ENCODE measurements at regions not wholly inside any gene's neighbourhood (a gene's known extent, or its start where the extent isn't known, plus 50 kb on each side); places are given as distances from the start of the nearest gene placed in this dataset.

DNA sequence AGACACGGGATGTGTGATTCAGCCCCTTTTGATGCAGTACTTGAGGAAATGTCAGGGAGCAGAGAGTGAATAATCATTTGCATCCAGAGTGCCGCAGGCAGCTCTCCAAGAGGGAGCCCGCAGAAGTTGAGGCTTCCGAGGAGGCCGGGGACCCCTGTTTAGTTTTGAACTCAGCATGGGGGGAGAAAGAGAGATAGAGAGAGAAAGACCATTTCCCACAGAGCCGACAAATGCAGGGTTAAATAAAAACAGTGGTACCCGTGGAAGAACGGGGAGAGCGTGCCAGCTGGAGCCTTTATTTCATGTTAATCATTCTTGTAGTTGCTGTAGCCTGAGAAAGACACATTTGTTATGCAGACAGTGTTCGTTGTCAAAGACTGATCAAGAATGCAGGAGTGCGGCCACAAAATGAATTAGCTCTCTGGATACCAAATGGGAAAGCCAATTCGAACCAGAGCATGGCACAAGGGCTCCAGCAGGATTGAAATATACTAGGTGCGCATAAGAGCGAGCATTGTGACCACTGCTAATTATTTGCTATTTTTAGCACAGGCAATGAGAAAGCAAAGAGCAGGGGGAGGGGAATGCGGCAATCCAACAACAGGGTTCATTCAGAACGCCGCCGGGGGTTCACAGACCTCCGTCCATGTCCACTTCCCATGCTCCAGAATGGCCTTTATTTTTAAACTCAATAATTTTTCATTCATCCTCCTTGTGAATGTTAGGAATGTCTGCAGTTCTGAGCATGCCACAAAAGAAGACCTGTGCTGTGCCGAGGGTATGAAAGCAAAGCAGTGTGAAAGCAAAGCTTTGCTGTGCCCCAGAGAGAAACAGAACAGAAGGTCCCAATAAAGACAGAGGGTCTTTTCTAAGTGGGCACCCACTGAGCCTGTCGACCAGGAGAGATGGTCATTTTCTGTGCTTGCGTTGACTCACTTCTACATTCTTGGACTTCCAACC, 243.9 kb upstream of the VCX3A start:
- DNase-seq, result peak in 10 of 14 donors; percentile 0 to 60 (median 28)

DNA sequence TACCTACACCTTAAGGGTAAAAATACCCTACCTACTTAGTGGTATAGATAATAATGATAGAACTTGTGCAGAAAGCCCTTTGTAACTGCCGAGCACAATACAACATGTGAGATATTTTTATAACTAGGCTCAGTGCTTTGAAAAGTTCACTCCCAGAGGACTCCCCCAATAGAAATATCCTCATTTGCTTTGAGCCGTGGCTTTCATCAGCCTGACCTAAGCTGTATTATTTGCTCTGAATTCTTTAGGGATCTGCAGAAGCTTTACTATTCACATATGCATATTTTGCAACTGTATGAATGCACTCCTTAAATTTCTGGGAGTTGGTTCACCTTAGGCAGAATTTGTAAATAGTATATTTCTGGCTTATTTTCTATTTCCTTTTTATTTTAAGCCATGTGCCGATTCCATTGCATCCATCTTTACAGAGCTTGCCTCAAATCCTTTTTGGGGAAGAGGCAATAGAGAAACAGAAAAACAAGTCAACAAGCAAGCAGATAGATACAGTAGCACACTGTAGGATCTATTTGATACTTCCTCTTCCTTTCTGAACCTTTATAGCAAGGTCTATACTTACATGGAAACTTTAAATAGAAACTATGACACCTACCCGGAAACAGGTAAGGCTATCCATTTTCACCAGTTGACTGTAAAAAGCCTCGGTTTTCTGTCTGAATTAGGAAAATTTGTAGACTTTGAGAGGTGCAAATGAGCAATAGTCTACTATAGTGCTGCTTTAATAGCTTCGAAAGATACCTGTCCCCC, 242.5 kb upstream of the VCX3A start:
- no peak for DNase-seq

DNA sequence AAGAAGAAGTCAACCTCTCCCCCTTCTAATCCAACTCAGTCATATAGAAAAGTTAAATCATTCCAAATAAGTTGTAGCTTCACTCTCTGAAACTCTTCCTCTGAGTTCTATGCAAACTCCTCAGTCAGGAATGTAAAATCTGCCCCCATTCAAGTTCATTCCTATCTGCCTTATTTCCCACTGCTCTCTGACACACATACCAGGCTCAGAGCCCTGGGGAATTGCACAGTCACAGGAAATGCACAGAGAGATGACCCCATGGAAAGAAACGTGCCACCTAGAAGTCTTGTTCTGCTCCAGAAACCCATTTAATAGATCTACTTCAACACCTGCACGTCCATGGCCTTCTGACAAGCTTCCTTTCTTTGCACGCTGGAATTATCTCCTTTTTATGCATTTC, 236.0 kb upstream of the VCX3A start:
- no peak for DNase-seq

DNA sequence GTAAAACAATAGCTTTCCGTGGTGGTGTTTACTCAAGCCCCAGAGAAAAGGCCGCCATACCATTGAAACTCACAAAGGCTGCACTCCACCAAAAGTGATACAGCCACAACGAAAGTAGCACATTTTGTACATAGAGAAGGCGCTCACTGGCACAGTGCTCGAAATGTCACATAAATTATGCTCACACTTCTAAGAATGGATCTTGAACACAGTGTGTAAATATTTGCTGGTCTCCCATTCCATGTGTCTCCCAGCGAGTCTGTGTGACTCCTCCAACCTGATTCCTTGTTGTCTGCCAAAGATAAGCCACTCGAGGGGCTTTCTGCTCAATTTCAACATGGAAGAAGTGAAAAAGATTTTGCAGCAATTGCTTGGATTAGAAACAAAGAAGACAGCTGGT, 234.0 kb upstream of the VCX3A start:
- DNase-seq, result no peak

DNA sequence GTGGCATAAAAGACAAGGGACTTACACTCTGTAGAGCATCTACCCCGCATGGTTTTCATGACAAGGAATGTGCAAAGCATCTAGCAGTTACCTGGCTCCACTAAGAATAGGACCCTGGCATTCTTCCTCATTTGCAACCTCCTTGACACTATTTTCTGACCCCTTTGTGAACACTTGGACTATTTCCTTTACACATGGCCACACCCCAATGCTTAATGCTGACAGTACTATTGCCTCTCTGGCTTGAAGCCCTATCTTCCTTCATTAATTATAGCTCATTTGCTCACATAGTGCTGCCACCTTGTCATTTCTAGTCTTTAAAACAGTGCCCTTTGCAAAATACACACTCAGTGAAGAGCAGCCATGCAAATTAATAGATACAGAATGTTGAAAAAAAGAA, 226.3 kb upstream of the VCX3A start:
- no peak for DNase-seq

DNA sequence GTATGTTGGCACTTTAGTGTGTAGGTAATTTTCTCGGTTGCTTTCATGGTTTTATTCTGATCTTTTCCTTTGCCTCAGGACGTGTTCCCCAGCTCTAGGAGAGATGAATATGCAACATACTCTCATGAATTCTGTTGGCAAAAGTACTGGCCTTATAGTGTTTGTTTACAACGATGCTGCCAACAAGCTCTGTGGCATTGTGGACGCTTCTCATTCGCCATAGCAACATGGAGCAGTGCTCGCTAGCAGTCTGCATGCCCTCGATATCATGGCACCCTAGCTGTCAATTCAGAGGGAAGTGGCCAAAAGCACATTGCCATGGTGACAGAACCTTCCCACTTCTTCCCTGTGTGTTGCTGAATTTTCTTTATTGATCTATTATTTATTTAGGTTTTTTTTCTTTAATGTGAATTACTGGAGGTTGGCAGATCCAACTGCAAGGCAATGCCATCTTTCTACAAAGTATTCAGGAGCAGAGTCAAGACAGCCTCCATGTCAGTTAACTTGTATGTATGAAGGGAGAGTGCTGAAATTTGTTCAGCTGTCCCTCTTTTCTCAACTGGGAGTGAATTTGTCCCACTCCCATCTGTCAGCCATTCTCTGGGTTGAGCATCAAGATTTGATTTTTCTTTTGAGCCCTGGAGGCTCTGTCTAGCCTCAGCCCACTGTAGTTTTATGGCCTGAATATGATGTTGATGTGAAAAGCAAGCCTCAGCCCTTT, 224.9 kb upstream of the VCX3A start:
- no peak for DNase-seq

DNA sequence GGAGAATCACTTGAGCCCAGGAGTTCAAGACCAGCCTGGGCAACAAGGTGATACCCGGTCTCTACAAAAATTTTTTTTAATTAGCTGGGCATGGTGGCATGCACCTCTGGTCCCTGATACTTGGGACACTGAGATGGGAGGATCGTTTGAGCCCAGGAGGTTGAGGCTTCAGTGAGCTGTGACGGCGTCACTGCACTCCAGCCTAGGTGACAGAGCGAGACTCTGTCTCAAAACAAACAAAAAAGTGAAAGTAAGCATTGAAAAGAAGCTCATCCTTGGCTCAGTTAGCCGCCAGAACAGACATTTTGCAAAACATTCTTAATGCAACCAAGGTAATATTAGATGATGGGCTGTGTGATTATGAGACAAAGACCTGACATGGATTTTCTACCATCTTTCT, 223.3 kb upstream of the VCX3A start:
- no peak for DNase-seq

DNA sequence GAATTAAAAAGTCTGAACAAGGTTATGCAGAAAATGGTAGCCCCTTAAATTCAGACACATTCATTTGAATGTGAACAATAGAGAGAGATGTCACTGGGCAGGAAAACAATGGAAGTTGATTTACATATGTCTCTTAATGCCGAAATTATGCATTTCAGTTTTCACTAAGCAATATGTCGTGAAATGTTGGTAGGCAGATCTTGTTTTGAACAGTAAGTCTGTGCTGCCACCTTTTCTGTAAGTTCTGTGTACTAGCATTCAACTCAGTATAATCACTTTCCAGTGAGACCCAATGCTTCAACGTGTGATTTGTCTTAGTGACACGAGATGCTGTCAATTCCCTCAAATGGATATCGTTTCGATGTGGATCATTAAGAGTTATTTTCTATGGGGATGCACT, 222.7 kb upstream of the VCX3A start:
- DNase-seq, result no peak

DNA sequence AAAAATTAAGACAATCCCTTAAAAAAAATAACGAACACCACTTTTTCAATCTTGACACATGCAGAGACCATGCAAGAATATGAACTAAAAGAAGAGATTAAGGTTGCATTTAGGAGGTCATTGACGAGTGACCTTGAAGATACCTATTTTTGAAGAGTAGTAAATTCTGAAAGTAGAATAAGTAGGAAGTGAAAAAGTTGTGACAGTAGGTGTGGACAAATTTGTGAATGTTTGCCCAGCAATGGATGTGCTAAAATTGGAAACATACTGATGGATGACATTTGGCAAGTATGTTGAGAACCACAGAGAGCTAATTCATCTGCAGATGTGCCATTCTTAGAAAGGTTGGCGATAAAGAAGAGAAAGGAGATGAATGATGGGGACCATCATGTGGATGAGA, 213.7 kb upstream of the VCX3A start:
- DNase-seq, result no peak

DNA sequence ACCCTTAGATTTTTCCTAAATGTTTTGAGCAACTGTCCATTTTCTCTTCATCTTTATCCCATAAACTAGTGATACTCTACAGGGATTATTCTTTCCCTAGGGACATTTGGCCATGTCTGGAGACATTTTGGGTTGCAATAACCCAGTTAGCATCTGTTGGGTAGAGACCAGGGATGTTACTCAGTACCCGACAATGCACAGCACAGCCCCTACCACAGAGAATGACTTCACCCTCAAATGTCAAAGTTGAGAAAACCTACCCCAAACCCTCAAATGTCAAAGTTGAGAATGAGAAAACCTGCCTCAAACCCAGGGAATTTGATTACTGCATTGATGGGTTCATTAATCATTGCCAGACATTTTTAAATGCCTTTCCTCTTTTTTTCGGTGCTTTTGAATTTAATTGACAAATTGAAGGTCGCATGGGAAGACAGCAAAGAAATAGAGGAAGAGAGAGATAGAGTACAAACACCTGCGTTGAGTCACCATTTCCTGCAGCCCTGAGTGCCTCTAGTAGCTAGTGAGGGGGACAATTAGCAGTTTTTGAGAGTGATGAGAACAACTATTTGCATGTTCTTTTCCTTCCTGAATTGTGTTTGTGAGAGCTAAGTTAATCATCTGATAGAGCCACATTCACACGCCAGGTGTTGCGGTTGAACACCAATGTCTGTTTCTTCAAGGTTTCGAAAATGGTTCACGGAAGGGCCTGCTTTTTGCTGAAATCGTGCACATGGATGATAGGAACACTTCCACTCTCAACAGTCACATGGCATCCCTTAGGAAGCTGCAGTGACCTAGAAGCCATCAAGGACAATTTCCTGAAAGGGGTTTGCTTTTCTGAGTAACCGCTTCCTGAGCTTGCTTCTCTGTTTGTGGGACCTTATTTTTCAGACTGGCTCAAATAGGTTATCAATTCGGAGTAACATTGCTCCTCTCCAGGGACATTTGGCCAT, 203.9 kb upstream of the VCX3A start:
- no peak for DNase-seq

DNA sequence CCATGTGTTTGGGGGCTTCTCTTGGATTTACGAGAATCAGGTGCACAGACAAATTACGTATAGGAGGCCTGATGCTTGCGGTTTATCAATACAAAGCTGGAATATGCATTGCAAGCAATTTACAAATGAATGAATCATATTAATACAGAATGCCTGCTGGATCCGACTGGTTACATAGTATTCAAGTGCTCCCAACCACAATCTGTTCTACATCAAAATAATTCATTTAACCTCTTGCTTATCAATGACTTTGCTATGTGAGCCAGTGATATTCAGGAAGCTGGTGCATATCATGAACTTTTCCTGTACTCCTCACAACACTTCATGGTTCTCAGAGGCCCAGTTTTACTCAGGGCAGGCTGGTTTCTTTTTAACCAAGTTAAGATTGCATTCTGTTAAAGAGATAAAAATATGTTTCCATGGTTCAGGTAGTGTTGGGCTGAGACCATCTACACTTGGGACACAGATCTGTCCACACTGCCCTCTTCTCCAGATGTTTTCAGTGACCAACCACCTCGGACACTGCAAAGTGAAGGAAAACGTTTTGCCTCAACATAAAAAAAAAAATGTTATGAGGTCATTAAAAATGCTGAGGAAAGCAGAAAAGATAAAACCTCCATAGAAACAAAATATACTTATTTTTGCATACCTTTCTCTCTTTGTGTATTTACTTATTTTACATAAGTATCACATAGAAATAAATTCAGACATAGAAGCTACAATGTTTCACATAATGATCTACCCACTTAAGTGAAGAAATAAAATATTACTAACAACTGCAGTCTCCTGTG, 200.1 kb upstream of the VCX3A start:
- DNase-seq, result no peak

DNA sequence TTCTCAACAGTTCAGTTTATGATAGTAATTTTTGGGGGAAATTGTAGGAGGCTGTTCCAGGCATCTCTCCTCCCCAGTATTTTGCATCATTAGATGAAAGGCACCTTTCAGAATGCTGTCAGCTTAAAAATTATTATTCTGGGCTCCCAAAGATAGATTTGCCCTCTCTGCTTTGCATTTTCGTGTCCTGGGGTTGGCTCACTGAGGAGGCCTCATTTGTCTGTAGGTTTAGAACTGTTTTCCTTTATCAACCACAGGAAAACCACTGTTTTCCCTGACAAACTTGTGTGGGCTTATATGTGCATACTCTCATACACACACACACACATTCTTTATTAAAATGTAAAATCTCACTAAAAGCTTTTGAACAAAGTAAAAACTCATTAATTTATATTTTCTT, 197.2 kb upstream of the VCX3A start:
- no peak for DNase-seq

DNA sequence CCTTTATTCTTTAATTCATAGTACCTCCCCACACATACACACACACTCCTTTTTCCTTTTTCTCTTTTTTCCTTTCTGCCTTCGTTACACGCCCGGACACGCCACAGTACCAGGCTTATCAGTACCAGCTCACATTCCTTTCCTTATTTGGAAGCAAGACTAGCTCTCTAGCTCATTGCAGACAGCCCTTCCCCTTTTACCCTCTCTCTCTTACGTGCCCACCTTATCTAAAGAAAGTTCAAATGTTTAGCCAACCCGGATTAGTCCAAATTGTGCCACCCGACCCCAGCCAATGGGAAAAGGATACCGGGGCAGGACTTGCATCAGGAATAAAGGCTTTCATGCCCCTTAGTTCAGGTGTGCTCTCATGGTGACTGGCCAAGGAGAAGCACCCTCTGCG, 194.7 kb upstream of the VCX3A start:
- no peak for DNase-seq

DNA sequence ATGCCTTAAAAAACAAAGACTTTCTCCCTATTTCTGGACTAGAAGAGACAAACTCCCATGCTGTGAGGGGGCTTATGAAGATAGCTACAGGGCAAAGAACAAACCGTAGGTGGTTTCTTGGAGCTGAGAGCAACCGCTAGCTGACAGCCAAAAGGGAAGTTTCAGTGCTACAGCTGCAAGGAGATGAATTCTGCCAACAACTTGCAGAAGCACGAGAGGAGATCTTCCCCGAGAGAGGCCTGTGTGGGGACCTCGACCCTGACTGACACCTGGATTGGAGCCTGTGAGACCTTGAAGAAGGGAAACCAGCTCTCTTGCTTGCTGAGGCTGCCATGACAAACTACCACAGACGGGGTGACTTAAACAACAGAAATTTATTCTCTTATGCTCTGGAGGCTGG, 183.8 kb upstream of the VCX3A start:
- DNase-seq, result no peak

DNA sequence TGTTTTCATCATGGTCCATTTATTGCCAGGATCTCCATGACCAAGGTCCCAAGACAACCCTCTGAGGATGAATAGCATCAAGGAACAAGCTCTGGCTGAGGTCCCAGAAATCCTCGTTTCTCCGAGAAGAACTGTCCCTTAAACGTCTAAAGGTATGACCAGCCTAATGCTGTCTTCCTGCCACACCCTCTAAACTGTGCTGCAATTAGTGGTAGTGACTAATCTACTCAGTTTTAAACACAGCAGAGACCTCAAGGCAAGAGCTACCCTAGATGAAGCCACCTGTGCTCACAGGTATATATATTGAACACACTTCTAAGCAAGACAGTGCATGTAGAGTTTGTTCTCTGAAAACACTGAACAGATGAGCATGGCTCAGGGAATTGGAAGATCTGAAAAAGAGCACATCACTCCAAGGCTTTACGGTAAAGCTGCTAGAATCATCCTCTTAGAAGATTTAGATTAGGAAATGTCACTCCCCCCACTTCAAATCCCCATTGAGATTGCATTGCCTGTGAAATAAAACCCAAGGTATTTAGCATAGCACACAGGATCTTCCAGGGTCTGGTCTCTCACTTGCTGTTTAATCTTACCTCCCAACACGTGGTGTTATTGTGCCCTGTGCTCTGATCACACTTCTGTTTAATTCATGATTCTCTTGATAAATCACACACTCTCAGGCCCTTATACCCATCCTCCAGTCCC, 173.9 kb upstream of the VCX3A start:
- DNase-seq, result no peak

DNA sequence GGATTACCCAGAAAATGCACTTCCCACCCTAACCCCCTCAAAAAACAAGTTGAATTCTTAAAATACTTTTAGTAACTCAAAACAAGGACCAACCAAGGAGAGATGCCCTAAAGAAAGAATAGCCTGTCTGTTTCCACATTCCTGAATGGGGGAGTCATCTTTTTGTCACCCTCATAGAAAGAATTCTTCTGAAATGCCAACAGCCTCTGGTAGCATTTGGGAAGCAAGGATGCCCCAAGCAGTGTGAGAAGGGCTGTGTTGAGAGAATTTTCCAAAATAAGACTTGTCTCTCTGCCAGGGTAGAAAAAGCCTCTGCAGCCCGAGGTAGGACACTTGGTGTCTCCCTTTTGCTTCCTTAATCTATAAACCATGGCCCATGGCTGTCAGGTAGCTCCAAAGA, 173.1 kb upstream of the VCX3A start:
- no peak for DNase-seq

DNA sequence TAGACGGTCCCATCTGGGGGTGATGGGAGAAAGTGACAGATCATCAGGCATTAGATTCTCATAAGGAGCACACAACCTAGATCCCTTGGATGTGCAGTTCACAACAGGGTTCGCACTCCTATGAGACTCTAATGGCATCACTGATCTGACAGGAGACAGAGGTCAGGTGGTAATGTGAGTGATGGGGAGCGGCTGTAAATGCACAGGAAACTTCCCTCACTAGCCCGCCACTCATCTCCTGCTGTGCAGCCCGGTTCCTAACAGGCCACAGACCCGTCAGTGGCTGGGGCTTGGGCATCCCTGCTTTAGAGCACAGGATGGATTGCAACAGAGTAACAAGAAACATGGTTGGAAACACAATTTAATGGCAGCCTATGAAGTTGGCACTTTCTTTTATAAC, 172.6 kb upstream of the VCX3A start:
- DNase-seq, result no peak

DNA sequence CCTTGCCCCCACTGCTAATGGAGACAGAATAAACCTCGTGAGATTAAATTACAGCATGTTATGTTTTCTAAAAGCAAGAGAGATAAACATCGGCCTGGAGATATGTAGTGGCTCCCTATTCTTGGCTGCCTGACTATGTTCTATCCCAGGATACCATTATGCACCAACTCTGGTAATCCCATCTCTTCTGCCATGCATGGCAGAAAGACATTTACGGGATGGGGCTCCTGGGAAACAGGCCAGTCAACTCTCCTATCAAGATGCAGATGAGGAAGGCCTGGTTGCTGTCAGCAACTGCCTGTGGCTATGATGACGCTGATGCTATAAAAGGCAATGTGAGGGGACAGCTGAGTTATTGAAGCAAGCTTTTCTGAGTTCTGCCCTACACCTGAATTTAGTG, 166.2 kb upstream of the VCX3A start:
- DNase-seq, result no peak

DNA sequence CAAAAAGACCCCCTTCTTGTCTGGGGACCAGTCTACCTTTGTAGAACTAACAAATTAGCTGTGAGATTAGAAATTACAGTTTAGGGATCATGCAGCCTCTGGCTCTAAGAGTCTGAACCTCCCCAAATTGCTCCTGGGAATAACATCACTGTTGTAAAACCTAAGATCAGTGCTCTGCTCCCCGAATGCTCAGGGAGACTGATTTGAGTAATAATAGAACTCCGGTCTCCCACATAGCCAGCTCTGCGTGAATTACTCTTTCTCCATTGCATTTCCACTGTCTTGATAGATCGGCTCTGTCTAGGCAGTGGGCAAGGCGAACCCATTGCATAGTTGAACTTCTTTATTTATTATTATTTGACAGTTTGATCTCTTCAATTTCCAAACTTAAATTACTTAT, 160.8 kb upstream of the VCX3A start:
- no peak for DNase-seq

DNA sequence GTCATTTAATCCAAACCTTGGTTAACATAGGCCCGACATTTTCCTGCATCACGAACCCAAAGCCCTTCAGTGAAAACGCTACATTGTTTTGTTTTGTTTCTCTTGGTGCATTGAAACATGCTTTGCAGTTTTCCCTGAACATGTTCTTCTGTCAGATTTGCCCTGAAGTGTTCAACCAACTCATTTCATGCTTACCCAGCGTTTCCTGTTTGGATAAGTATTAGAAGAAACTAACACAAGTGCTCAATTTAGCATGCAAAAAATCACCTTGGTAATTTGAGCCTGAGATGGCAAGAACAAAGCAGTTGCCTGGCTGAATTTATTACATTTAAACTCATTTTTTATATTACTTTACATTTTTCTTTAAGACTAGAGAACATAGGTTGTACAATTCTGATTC, 160.1 kb upstream of the VCX3A start:
- DNase-seq, result no peak

DNA sequence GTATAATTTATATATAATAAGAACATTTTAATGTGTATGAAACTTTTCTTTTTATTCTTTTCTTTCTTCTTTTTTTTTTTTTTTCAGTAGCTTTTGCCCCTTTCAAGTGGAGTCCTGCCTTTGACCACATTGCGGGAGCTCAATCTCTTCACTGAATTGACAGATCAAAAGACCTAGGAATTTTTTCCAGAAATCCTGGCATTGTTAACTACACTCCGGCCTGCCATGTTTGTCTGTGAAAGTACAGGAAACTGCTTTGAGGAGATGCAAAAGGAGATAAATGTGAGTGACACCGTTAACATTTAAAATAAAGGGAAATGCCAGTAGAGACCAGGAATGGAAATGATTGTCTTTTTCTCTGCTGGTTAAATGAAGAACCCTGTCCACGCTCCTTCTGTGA, 159.3 kb upstream of the VCX3A start:
- DNase-seq, result no peak
